NB4 (cell line): ENCODE measurements at regions not wholly inside any gene's neighbourhood (a gene's known extent, or its start where the extent isn't known, plus 50 kb on each side); places are given as distances from the start of the nearest gene placed in this dataset.

Experiments
- MAX ChIP-seq: IDR thresholded peaks from 2 replicates; pipeline ENCODE4 v1.6.1; 2011; ENCODE audit warnings: low read depth, low read length
- MYC ChIP-seq: IDR thresholded peaks from 2 replicates; pipeline ENCODE4 v1.6.1; 2011; ENCODE audit warnings: low read depth, low read length
- POLR2A ChIP-seq: IDR thresholded peaks from 2 replicates; pipeline ENCODE4 v1.6.1; 2011; ENCODE audit warnings: mild to moderate bottlenecking; ENCODE audit not compliant: insufficient read length; ENCODE audit errors: extremely low read depth
- TF ChIP-seq, protein P1 (sequence below): IDR thresholded peaks from one replicate; pipeline ENCODE4 v1.5.1; 2012; ENCODE audit warnings: low read depth, low read length

- TF ChIP-seq, protein P1, sequence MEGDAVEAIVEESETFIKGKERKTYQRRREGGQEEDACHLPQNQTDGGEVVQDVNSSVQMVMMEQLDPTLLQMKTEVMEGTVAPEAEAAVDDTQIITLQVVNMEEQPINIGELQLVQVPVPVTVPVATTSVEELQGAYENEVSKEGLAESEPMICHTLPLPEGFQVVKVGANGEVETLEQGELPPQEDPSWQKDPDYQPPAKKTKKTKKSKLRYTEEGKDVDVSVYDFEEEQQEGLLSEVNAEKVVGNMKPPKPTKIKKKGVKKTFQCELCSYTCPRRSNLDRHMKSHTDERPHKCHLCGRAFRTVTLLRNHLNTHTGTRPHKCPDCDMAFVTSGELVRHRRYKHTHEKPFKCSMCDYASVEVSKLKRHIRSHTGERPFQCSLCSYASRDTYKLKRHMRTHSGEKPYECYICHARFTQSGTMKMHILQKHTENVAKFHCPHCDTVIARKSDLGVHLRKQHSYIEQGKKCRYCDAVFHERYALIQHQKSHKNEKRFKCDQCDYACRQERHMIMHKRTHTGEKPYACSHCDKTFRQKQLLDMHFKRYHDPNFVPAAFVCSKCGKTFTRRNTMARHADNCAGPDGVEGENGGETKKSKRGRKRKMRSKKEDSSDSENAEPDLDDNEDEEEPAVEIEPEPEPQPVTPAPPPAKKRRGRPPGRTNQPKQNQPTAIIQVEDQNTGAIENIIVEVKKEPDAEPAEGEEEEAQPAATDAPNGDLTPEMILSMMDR: no peak
- TF ChIP-seq MYC: no peak
- TF ChIP-seq POLR2A: no peak
- no peak for TF ChIP-seq MAX
These were observed 107.0 kb upstream of the NSMCE3 start for GRCh38 chr15:29376590-29376989.
